ENCODE measurements at regions not wholly inside any gene's neighbourhood (a gene's known extent, or its start where the extent isn't known, plus 50 kb on each side); places are given as distances from the start of the nearest gene placed in this dataset.
"Not testable (repeated sequence)": the region's sequence is repeated elsewhere in the genome, so short reads cannot be mapped to it uniquely, and the experiment has no call there.

GRCh38 chr9:129435291-129435690 is 185.6 kb downstream of the C9orf50 start:
- DNase-seq = no peak
- TF ChIP-seq POLR2A (IDR thresholded peaks at IDR 0.05; ENCODE audit: low read length) = no peak
- no peak for TF ChIP-seq GATA1 (IDR thresholded peaks at IDR 0.05; ENCODE audit: low read depth, low read length)

GRCh38 chr9:129434187-129434586 is 186.7 kb downstream of the C9orf50 start:
- no peak for DNase-seq
- TF ChIP-seq GATA1 (IDR thresholded peaks at IDR 0.05; ENCODE audit: low read depth, low read length) = no peak
- no peak for TF ChIP-seq POLR2A (IDR thresholded peaks at IDR 0.05; ENCODE audit: low read length)

DNA sequence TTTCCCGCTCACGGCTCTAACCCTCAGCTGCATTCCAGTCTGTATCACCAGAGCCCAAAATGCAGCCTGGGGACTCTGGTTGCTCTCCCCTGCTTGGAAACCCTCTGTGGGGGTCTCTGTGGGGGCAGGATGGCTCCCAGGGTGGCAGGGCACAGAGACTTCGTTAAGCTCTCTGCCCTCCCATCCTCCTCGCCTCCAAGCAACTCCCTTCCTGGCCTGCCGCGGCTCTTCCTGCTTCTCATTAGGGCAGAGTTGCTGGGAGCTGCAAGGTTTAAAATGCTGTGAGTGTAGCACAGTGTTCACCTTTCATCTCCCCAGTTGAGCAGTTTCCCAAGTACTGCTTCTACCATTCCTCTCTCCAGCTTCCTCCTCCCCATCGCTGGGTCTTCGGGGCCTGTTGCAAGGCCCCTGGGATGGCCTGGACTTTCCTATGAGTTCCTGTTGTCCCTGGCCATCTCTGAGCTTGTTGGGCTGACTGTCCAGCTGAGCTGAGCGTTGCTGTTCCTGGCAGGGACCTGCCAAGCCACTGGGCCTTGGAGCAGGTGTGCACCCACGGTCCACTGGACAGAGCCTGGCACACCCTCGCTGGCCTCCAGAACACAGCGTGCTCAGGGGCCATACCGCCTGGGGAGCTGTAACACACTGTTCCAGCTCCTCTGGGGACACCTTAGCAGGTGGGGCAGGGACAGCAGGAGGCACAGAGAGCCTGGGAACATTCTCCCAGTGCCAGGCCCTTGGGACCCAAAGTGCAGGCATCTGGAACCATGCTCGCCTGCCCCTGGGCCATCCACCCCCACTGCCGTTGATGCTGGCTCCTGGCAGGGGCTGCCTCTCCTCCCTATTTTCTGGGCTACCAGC is 188.4 kb downstream of the C9orf50 start:
- DNase-seq = no peak
- TF ChIP-seq GATA1 (IDR thresholded peaks at IDR 0.05; ENCODE audit: low read depth, low read length) (no peak), POLR2A (IDR thresholded peaks at IDR 0.05; ENCODE audit: low read length) (no peak)

DNA sequence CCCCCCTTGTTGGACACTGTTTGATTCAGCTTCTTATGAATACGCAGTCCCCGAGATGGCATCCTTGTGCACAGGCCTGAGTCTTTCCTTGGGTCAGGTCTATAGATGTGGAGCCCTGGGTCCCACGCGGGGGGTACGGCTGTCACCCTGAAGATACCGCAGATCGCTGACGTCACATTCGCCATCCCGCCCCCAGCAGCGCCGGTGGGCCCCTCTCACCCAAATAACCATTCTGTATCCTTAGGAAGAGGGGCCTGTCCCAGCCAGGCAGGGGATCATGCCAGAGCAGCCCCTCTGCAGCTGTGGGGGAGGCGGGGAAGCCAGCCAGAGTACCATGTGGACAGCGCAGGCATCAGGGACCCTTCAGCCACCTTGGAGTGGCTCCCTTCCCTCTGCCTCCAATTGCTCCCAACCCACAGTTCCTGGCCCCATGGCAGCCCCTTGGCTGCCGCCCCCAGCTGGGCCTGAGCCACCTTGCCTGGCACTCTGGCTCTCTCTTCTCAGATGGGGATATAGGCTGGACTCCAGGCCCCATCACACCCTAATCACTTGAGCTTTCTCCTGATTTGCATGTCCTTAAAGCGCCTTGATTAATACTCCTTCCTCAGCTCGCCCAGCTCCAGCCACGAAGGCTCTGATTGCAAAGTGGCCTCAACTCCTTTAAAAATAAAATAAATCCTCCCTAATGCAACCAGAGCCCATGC is 189.8 kb downstream of the C9orf50 start:
- DNase-seq = no peak
- no peak for TF ChIP-seq POLR2A (IDR thresholded peaks at IDR 0.05; ENCODE audit: low read length)
- no peak for TF ChIP-seq GATA1 (IDR thresholded peaks at IDR 0.05; ENCODE audit: low read depth, low read length)

DNA sequence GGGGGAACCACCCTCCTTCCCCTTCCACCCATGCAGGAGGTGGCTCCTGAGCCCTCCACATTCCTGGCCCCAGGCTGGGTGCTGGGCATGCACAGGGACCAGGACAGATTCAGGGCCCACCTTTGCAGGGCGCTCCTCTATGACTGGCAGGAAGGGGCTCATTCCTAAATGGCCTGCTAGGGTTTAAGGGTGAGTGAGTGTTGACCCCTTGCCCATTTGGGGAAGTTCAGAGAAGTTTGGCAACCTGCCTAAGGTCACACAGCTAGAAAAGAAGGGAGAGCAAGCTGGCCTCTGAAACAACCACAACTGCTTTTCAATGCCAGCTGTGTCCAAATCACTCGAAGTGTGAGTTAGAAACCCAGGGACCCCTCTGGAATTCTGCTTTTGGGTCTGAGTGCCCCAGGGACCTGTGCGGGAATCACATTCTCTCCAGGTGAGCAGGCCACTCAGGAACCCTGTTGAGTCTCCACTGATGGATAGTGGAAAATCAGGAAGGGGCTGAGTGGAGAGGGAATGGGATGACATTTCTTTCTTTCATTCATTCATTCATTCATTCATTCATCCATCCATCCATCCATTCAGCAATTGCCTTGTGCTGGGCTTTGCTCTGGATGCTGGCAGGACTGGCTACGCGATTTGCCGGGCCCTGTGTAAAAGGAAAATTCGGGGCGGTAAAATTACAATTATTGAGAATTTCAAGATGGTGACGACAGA is 191.9 kb downstream of the C9orf50 start:
- no peak for DNase-seq
- no peak for TF ChIP-seq POLR2A (IDR thresholded peaks at IDR 0.05; ENCODE audit: low read length)
- TF ChIP-seq GATA1 (IDR thresholded peaks at IDR 0.05; ENCODE audit: low read depth, low read length) = no peak

DNA sequence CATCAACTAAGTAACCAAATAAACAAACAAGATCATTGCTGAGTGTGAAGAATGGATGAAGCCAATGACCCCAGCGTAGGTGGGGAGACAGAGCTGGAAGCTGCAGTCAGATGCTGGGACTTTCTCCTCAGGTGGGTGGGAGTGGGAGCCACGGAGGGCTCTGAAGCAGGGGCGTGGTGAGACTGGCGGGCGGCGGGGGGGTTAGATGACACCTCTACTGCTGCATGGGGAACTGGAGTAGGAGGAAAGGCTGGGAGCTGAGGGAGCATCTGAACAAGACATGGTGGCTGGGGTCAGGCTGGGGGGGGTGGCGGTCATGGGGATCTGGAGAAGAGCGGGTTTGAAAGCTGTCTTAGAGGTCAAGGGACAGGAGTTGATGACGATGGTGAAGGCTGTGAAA is 193.8 kb downstream of the C9orf50 start:
- DNase-seq = no peak
- TF ChIP-seq POLR2A (IDR thresholded peaks at IDR 0.05; ENCODE audit: low read length) (no peak), GATA1 (IDR thresholded peaks at IDR 0.05; ENCODE audit: low read depth, low read length) (no peak)

GRCh38 chr9:129423755-129424154 is 197.1 kb downstream of the C9orf50 start:
- DNase-seq = not testable (repeated sequence)

- no peak for DNase-seq
- no peak for TF ChIP-seq GATA1 (IDR thresholded peaks at IDR 0.05; ENCODE audit: low read depth, low read length)
- no peak for TF ChIP-seq POLR2A (IDR thresholded peaks at IDR 0.05; ENCODE audit: low read length)
Measured at GRCh38 chr9:129423216-129423615, 197.7 kb downstream of the C9orf50 start.

GRCh38 chr9:129422843-129423192 is 198.1 kb downstream of the C9orf50 start:
- TF ChIP-seq POLR2A (IDR thresholded peaks at IDR 0.05; ENCODE audit: low read length) = no peak
- no peak for TF ChIP-seq GATA1 (IDR thresholded peaks at IDR 0.05; ENCODE audit: low read depth, low read length)
- DNase-seq = no peak

GRCh38 chr9:129422032-129422842 is 198.7 kb downstream of the C9orf50 start:
- TF ChIP-seq POLR2A (IDR thresholded peaks at IDR 0.05; ENCODE audit: low read length) (no peak), GATA1 (IDR thresholded peaks at IDR 0.05; ENCODE audit: low read depth, low read length) (no peak)
- DNase-seq = no peak

DNA sequence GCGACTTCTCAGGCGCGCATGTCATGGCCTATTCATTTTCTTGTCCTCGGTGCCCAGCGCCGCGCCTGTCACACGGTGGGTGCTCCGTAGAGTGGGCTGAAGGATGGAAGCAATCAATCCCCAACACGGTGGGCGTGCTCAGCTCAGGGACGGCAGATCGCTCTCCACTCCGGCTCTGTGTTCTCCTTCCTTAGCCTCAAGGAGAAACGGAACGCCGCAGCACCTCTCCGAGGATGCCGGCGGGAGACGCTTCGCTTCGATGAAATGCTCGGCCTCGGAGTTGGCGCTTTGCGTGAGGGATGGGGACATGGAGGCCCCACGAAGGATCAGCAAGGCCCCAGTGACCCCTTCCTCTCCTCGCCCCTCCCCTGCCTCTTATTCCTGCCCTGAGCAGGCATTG is 199.5 kb downstream of the C9orf50 start:
- TF ChIP-seq GATA1 (IDR thresholded peaks at IDR 0.05; ENCODE audit: low read depth, low read length) (no peak), POLR2A (IDR thresholded peaks at IDR 0.05; ENCODE audit: low read length) (no peak)
- no peak for DNase-seq

DNA sequence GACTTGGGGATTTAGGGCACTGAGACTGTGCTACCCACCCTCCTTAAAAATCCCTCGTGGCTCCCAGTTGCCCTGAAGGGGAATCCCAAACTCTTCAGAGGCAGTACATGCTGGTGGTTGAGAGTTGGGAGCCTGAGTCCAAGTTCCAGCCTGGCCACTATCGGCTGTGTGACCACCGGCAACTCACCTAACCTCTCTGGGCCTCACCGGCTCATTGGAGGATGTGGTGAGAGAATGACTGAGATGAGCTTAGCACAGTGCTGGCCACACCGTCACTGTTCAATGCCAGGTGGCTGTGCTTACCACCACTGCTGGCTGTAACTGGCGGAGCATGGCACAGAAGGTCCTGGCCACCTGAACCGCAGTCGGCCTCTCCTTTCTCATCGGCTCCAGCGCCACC is 200.2 kb downstream of the C9orf50 start:
- DNase-seq = no peak
- TF ChIP-seq GATA1 (IDR thresholded peaks at IDR 0.05; ENCODE audit: low read depth, low read length) (no peak), POLR2A (IDR thresholded peaks at IDR 0.05; ENCODE audit: low read length) (no peak)

- no peak for DNase-seq
- TF ChIP-seq GATA1 (IDR thresholded peaks at IDR 0.05; ENCODE audit: low read depth, low read length) (no peak), POLR2A (IDR thresholded peaks at IDR 0.05; ENCODE audit: low read length) (no peak)
Measured at GRCh38 chr9:129419382-129419899, 201.5 kb downstream of the C9orf50 start.

Data from erythroblast (primary cell).